ENCODE measurements at regions not wholly inside any gene's neighbourhood (a gene's known extent, or its start where the extent isn't known, plus 50 kb on each side); places are given as distances from the start of the nearest gene placed in this dataset.

DNA sequence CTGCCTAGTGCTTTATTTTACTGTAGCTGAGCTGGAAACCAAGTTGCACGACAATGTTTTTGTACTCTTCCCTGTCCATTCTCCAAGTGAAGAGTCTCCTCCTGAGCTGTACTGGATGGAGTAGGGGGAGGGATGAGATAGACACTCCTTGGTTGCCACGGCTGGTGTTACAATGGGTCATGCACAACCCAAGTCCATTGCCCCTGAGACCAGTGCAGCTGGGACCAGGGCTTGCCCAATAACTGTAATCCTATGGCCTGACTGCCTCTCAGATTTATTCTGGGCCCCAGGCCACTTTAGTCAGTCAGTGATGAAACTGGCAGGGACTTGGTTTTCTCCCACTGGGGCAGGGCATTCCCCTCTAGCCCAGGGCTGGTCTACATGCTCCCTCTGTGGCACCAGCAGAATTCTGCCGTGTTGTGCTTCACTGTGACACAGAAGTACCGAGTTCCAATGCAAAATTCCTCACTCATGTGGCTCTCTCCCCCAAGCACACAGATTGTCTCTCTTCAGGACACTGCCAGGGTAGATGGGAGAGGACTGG, 203.3 kb upstream of the PCDH18 start:
- no peak for TF ChIP-seq CTCF (IDR thresholded peaks at IDR 0.05)
- no peak for TF ChIP-seq POLR2A (IDR thresholded peaks at IDR 0.05)

Measured in upper lobe of left lung (tissue), 4 donors.